Endothelial cell of umbilical vein (primary cell): ENCODE measurements at regions not wholly inside any gene's neighbourhood (a gene's known extent, or its start where the extent isn't known, plus 50 kb on each side); places are given as distances from the start of the nearest gene placed in this dataset.
"Not testable (repeated sequence)": the region's sequence is repeated elsewhere in the genome, so short reads cannot be mapped to it uniquely, and the experiment has no call there.

ENCODE experiments used
- BruUV-seq: library from RNA; stranded (reverse); fragments of 400-500 nt; replicated peaks from 2 replicates; lab custom pipeline; 2021; lab: Mats Ljungman, UMichigan
- CTCF ChIA-PET: fragments of 300-600, 350-600 bp; sonication (Branson Sonifier 250); formaldehyde crosslinking; loops from one replicate; lab custom pipeline; 2021; ENCODE audit warnings: antibody characterized with exemption, inconsistent platforms; lab: Charles Lee
- POLR2A ChIA-PET: fragments of 300-600, 350-600 bp; sonication (Branson Sonifier 250); formaldehyde crosslinking; loops from one replicate; lab custom pipeline; 2021; ENCODE audit warnings: antibody characterized with exemption, inconsistent platforms; lab: Charles Lee
- DNase-seq: peaks from one replicate; pipeline ENCODE4 v3.0.0-alpha.2; 2011; ENCODE audit warnings: low read depth, low spot score
- FAIRE-seq: peaks from 2 replicates; lab custom pipeline; 2011; peaks lifted over from hg19 to GRCh38; lab: Jason Lieb, UNC
- H2AFZ ChIP-seq: 2 replicates; pipeline ENCODE4 v1.6.0; 2012; ENCODE audit warnings: low read depth, low read length, control low read depth, inconsistent platforms
- H3K27ac ChIP-seq: 2 replicates; pipeline ENCODE4 v1.5.1; 2011; ENCODE audit warnings: low read depth, mild to moderate bottlenecking, control low read depth, low read length, moderate library complexity; ENCODE audit not compliant: insufficient read depth
- H3K27me3 ChIP-seq, 2 experiments: 2 replicates each; pipeline versions ENCODE4 v1.6.0 to v1.6.1; 2011; ENCODE audit warnings: low read length in 2 of 2, mixed read lengths in 1 of 2; ENCODE audit not compliant: control insufficient read depth in 2 of 2, insufficient read depth in 2 of 2
- H3K36me3 ChIP-seq, 2 experiments: 2 replicates in 1 of 2; 3 replicates in 1 of 2; pipeline ENCODE4 v1.5.1; 2011; ENCODE audit warnings: low read length in 2 of 2, mild to moderate bottlenecking in 1 of 2, moderate library complexity in 1 of 2; ENCODE audit not compliant: control insufficient read depth in 2 of 2, insufficient read depth in 2 of 2; ENCODE audit errors: extremely low read depth in 1 of 2
- H3K4me1 ChIP-seq: 3 replicates; pipeline ENCODE4 v1.5.1; 2011; ENCODE audit warnings: mild to moderate bottlenecking, low read length; ENCODE audit not compliant: control insufficient read depth, insufficient read depth; ENCODE audit errors: extremely low read depth
- H3K4me2 ChIP-seq: 2 replicates; pipeline ENCODE4 v1.6.1; 2011; ENCODE audit warnings: low read length, control low read depth, mixed read lengths; ENCODE audit not compliant: insufficient read depth
- H3K4me3 ChIP-seq, 3 experiments: fragments of 200-600 bp in 1 of 3; sonication (generic), shearing (Covaris generic) in 1 of 3; replicated peaks in 1 of 3; 2 replicates each; pipeline ENCODE4 v1.5.1; 2011 to 2016; ENCODE audit warnings: control low read depth in 3 of 3, low read length in 3 of 3, mild to moderate bottlenecking in 2 of 3, inconsistent platforms in 1 of 3, low read depth in 1 of 3, moderate library complexity in 1 of 3; ENCODE audit not compliant: insufficient read depth in 1 of 3
- H3K79me2 ChIP-seq: 2 replicates; pipeline ENCODE4 v1.6.0; 2012; ENCODE audit warnings: low read length, inconsistent platforms; ENCODE audit not compliant: control insufficient read depth, insufficient read depth
- H3K9ac ChIP-seq: replicated peaks from 2 replicates; pipeline ENCODE3; 2011; ENCODE audit warnings: low read length, control low read depth; ENCODE audit not compliant: insufficient read depth; ENCODE audit errors: extremely low read depth
- H3K9me1 ChIP-seq: replicated peaks from 3 replicates; pipeline ENCODE4 v1.6.0; 2011; ENCODE audit warnings: mild to moderate bottlenecking, low read length; ENCODE audit not compliant: control insufficient read depth, insufficient read depth; ENCODE audit errors: extremely low read depth
- H3K9me3 ChIP-seq: replicated peaks from 2 replicates; pipeline ENCODE4 v1.5.1; 2012; ENCODE audit warnings: low read length, inconsistent platforms; ENCODE audit not compliant: control insufficient read depth, insufficient read depth
- H4K20me1 ChIP-seq: replicated peaks from 2 replicates; pipeline ENCODE3; 2011; ENCODE audit warnings: mild to moderate bottlenecking, low read length; ENCODE audit not compliant: control insufficient read depth, insufficient read depth; ENCODE audit errors: extremely low read depth
- EZH2 ChIP-seq: IDR thresholded peaks from 2 replicates; pipeline ENCODE4 v1.6.1; 2012; ENCODE audit warnings: borderline replicate concordance, low read depth, mild to moderate bottlenecking, moderate library complexity, low read length, inconsistent platforms; ENCODE audit not compliant: severe bottlenecking
- JUN ChIP-seq: IDR thresholded peaks from 2 replicates; pipeline ENCODE4 v1.6.1; 2011; ENCODE audit warnings: borderline replicate concordance, low read depth; ENCODE audit not compliant: insufficient read length, insufficient read depth
- dilution Hi-C: fragments of 300-500 bp; cut with MboI; formaldehyde crosslinking; loops from one replicate; pipeline ENCODE4 v1.15.0; 2019; ENCODE audit warnings: low sequenced_read_pairs; ENCODE audit not compliant: extremely low pct_ligation_motif_present
- intact Hi-C: fragments of 100-400 bp; cut with micrococcal nuclease; formaldehyde crosslinking; loops from one replicate; pipeline ENCODE4 v1.10.0; 2022

DNA sequence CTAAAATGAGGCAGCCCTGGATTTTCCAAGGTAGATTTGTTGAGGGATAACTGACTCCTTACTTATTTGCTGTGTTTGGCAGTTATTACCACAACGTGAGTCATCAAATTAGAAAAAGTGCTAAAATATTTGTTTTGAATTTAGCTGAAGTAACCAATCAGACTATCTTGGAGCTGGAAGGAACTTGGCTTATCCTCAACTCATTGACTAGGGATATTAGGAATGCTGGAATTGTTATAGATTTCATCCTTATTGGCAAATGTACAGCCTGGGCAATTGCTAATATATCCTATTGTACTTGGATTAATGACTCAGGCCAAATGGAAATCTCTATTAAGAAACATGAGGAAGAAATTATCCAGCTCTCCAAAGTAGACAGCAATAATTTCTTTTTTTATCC lies 1189.0 kb upstream of the LRRN3 start:
- no peak for FAIRE-seq

GRCh38 chr7:109905368-109906065 lies 1185.4 kb upstream of the LRRN3 start:
- POLR2A ChIA-PET, FAIRE-seq, H4K20me1 ChIP-seq, dilution Hi-C loops, H3K36me3 ChIP-seq, H3K9me1 ChIP-seq, H3K9me3 ChIP-seq, H3K27me3 ChIP-seq, BruUV-seq, intact Hi-C loops, CTCF ChIA-PET, H3K4me3 ChIP-seq, H3K27ac ChIP-seq, H3K4me1 ChIP-seq, H3K79me2 ChIP-seq, H2AFZ ChIP-seq, H3K4me2 ChIP-seq, DNase-seq, H3K9ac ChIP-seq: not testable (repeated sequence)

More for the DNA sequence above, 1189.0 kb upstream of the LRRN3 start:
- DNase-seq, result peak; percentile 68
- Histone ChIP-seq H3K79me2 (no peaks in the 10 kb centered on the region), H2AFZ (peak overlapping the region; percentile 49), H3K4me1 (no peaks in the 10 kb centered on the region), H3K4me3 (no peak overlapping the region), H3K9me1 (no peaks in the 10 kb centered on the region), H4K20me1 (no peaks in the 10 kb centered on the region), H3K27me3 (no peaks in the 10 kb centered on the region), H3K36me3 (no peaks in the 10 kb centered on the region), H3K4me2 (no peak overlapping the region), H3K9me3 (no peaks in the 10 kb centered on the region), H3K27ac (no peak overlapping the region), H3K9ac (no peak overlapping the region)
- CTCF ChIA-PET, result no interaction called here
- dilution Hi-C loops (no loop called here), intact Hi-C loops (no loop called here)
- no peak for TF ChIP-seq EZH2
- peak; percentile 27 for TF ChIP-seq JUN
- POLR2A ChIA-PET, result no interaction called here
- no TSS peak for BruUV-seq
